ENCODE measurements at regions not wholly inside any gene's neighbourhood (a gene's known extent, or its start where the extent isn't known, plus 50 kb on each side); places are given as distances from the start of the nearest gene placed in this dataset.

DNA sequence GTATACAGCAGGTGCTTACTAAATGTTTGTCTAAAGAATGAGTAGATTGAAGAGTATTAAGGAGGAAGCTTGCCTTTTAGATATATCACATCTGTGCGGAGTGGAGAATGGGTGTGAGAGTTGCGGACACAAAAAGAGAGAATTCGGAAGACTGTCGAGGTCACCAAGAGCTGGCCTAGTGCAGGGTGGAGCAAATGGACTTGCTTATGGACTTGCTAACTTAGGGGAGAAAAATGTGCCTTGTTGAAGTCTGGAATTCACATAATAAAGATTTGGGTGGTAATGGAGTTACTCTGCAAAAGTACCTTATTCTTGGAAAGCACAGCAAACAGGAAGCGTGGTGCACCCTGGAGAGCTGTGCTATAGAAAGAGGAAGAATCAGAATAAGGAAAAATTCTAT lies 361.7 kb downstream of the PRDM2 start:
- H3K9me3 ChIP-seq (replicated peaks; ENCODE audit: control insufficient read depth, low read depth, low read length), result no peaks in the 10 kb centered on the region
- H3K27ac ChIP-seq (ENCODE audit: low read length), result no peak overlapping the region
- H3K36me3 ChIP-seq (ENCODE audit: control insufficient read depth, insufficient read depth, low read length), result no peaks in the 10 kb centered on the region
- no peak overlapping the region for H3K4me3 ChIP-seq (ENCODE audit: low read length)
- no peaks in the 10 kb centered on the region for H3K4me1 ChIP-seq (ENCODE audit: control insufficient read depth, insufficient read depth, low read length)
- 88% methylated on average over 4 of the region's 5 CpGs for WGBS (ENCODE audit: insufficient coverage)
- DNase-seq, result no peak
- no peaks in the 10 kb centered on the region for H3K27me3 ChIP-seq (ENCODE audit: control insufficient read depth, insufficient read depth, low read length)

DNA sequence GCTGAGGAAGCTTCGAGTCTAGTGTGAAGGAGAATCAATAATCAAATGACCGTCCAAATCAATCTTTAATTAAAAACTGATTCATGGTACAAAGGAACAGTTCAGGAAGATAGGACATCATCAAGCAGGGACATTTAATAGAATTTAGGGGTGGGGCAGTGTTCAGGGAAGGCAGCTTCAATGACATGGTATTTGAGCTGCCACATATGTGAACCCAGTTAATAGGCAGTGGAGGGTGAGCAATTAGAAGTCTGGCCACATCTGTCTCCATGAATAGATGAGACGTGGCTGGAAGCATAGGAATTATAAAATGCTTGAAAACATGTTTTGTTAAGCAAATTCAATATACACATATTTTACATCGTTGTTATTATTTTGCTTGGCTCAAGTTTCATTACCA lies 362.7 kb downstream of the PRDM2 start:
- Histone ChIP-seq H3K27ac (ENCODE audit: low read length) (no peak overlapping the region), H3K9me3 (replicated peaks; ENCODE audit: control insufficient read depth, low read depth, low read length) (no peaks in the 10 kb centered on the region), H3K4me3 (ENCODE audit: low read length) (no peak overlapping the region), H3K27me3 (ENCODE audit: control insufficient read depth, insufficient read depth, low read length) (no peaks in the 10 kb centered on the region), H3K4me1 (ENCODE audit: control insufficient read depth, insufficient read depth, low read length) (no peaks in the 10 kb centered on the region), H3K36me3 (ENCODE audit: control insufficient read depth, insufficient read depth, low read length) (no peaks in the 10 kb centered on the region)
- DNase-seq, result no peak
- whole genome bisulfite sequencing (ENCODE audit: insufficient coverage), result no CpG with 5 or more reads among the region's 4 CpGs

DNA sequence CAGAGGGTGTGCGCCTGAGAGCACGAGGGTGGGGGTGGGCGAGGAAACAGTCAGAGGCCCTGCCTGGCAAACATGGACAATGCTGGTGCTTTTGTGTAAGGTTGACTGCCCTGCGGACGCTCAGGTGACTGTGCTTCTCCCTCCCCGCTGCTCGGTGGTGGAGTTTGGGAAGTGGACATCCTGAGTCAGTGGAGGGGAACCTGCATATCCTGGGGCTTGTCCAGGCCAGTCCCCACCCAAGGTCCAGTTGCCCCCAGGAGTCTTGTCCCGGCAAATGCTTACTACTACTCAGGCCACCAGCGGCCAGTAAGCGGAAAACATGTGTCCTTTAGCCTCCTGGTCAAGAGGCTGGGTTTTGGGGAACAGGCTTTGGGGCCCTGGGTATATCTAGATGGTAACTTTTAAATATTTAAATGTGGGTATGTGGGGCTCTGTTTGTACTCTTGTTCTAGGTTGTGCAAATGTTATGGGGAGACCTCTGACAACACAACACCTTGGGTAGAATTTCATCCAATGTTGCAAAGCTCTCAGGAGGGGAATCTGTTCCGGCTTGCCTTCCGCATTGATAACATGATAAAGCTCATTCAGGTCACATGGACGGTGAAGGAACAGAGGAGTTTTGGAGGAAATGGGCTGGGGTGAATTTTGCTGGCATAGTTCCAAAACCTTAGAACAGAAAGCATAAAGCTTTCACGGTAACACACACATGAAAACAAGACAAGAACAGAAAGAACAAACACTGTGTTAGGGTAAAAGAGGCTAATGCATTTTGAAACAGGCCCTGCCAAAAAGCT lies 364.9 kb downstream of the PRDM2 start:
- no peaks in the 10 kb centered on the region for H3K9me3 ChIP-seq (replicated peaks; ENCODE audit: control insufficient read depth, low read depth, low read length)
- H3K4me1 ChIP-seq (ENCODE audit: control insufficient read depth, insufficient read depth, low read length), result no peaks in the 10 kb centered on the region
- no peaks in the 10 kb centered on the region for H3K36me3 ChIP-seq (ENCODE audit: control insufficient read depth, insufficient read depth, low read length)
- H3K27me3 ChIP-seq (ENCODE audit: control insufficient read depth, insufficient read depth, low read length), result no peaks in the 10 kb centered on the region
- no peak overlapping the region for H3K27ac ChIP-seq (ENCODE audit: low read length)
- WGBS (ENCODE audit: insufficient coverage), result 90% methylated on average over 8 of the region's 14 CpGs
- no peak overlapping the region for H3K4me3 ChIP-seq (ENCODE audit: low read length)
- no peak for DNase-seq

DNA sequence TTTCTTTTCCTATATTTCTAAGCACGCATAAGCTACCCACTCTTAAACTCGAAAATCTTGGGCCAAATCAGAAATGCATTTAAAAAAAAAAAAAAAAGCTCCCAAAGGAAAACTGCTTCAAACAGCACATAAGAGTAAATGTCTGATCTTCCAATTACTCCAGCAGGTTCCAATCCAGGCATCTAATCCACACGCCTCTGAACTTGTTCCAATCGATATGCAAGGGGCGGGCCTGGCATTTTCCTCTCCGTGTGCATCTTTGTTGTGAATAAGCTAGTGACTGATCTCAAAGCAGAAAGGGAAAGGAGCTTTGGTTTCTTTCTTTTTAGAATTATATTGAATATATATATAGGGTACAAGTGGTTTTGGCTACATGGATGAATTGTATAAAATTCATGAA lies 365.5 kb downstream of the PRDM2 start:
- DNase-seq, result no peak
- no peaks in the 10 kb centered on the region for H3K4me1 ChIP-seq (ENCODE audit: control insufficient read depth, insufficient read depth, low read length)
- WGBS (ENCODE audit: insufficient coverage), result 55% methylated on average over 2 of the region's 6 CpGs
- H3K4me3 ChIP-seq (ENCODE audit: low read length), result no peak overlapping the region
- no peaks in the 10 kb centered on the region for H3K27me3 ChIP-seq (ENCODE audit: control insufficient read depth, insufficient read depth, low read length)
- no peaks in the 10 kb centered on the region for H3K9me3 ChIP-seq (replicated peaks; ENCODE audit: control insufficient read depth, low read depth, low read length)
- no peak overlapping the region for H3K27ac ChIP-seq (ENCODE audit: low read length)
- H3K36me3 ChIP-seq (ENCODE audit: control insufficient read depth, insufficient read depth, low read length), result no peaks in the 10 kb centered on the region

DNA sequence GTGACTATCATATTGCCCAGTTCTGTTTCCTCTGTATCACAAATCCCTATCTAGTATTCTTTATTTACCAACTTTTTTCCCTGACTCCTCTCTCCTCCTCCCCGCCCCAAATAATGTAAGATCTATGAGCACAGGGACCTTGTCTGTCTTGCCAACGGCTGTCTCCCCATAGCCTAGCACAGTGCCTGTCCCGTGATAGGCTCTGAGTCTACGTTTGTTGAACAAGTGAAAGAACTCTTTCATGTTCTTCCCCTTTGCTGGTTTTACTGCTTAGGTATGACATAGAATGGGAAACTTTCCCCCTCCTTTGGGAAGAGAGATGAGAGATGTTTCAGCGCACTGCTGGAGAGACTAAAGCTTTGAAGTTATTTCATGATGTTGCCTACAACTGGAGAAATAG lies 367.0 kb downstream of the PRDM2 start:
- no peak overlapping the region for H3K27ac ChIP-seq (ENCODE audit: low read length)
- no peaks in the 10 kb centered on the region for H3K36me3 ChIP-seq (ENCODE audit: control insufficient read depth, insufficient read depth, low read length)
- no peak for DNase-seq
- H3K27me3 ChIP-seq (ENCODE audit: control insufficient read depth, insufficient read depth, low read length), result no peaks in the 10 kb centered on the region
- no peak overlapping the region for H3K4me3 ChIP-seq (ENCODE audit: low read length)
- no peaks in the 10 kb centered on the region for H3K9me3 ChIP-seq (replicated peaks; ENCODE audit: control insufficient read depth, low read depth, low read length)
- H3K4me1 ChIP-seq (ENCODE audit: control insufficient read depth, insufficient read depth, low read length), result no peaks in the 10 kb centered on the region
- no CpG with 5 or more reads among the region's 5 CpGs for WGBS (ENCODE audit: insufficient coverage)

DNA sequence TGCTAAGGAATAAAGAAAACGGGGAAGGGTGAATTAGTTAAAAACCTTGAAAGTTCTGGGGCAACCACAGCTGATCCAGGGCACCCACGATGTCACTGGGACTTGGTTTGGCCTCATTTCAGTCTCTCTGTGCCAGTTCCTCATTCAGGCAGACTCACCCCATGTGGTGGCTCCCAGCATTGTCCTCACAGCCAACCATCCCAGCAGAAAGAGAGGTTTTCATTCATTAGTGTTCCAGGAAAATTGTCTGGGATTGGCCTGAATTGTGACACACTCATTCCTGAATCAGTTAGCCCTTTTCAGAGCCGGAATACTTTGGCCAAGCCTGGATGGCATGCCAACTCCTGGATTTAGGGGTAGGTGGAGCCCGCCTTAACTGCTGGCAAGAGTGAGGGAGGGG lies 367.7 kb downstream of the PRDM2 start:
- Histone ChIP-seq H3K27me3 (ENCODE audit: control insufficient read depth, insufficient read depth, low read length) (no peaks in the 10 kb centered on the region), H3K27ac (ENCODE audit: low read length) (no peak overlapping the region), H3K36me3 (ENCODE audit: control insufficient read depth, insufficient read depth, low read length) (no peaks in the 10 kb centered on the region), H3K4me3 (ENCODE audit: low read length) (no peak overlapping the region), H3K4me1 (ENCODE audit: control insufficient read depth, insufficient read depth, low read length) (no peaks in the 10 kb centered on the region), H3K9me3 (replicated peaks; ENCODE audit: control insufficient read depth, low read depth, low read length) (no peaks in the 10 kb centered on the region)
- no peak for DNase-seq
- WGBS (ENCODE audit: insufficient coverage), result 57% methylated on average over 2 of the region's 4 CpGs

DNA sequence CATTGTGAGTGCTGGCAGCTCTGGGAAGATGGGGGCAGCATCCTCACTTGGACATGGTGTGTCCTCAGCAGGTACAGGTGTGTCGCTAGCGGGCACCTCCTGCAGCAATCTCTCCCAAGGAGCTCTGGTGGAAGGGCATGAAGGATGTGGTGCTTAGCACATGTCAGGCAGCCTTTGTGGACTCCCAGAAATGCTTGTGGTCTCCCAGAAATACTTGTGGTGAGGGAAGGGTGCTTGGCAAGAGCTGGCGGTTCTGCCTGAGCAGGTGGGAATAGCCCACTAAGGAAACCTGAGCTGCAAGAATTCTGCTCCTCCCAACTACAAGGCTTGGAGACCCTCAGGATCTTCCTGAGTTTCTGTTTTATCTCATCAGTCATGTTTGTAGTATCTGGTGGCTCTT lies 371.6 kb downstream of the PRDM2 start:
- H3K4me1 ChIP-seq (ENCODE audit: control insufficient read depth, insufficient read depth, low read length), result no peaks in the 10 kb centered on the region
- WGBS (ENCODE audit: insufficient coverage), result 68% methylated on average over 3 of the region's 3 CpGs

DNA sequence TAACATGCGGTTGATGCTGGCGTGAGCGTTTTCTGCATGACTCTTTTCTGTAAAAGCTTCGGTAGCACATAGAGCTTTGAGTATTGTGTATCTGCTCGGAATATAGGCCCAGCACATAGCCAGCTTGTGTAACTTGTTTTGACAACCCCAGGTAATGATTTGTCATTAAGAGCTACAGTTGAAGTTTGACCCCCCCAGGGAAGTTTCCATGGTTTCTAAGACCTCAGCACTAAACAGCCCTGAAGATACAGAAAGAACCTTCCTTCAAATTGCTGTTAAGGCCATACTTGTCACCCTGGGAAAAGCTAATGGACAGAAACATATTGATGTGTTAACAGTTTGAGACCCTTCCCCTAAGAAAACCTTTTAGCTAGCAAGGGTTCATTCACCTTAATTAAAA lies 380.7 kb downstream of the PRDM2 start:
- Histone ChIP-seq H3K9me3 (replicated peaks; ENCODE audit: control insufficient read depth, low read depth, low read length) (no peaks in the 10 kb centered on the region), H3K27ac (ENCODE audit: low read length) (no peak overlapping the region), H3K4me3 (ENCODE audit: low read length) (no peak overlapping the region), H3K36me3 (ENCODE audit: control insufficient read depth, insufficient read depth, low read length) (no peaks in the 10 kb centered on the region), H3K27me3 (ENCODE audit: control insufficient read depth, insufficient read depth, low read length) (no peaks in the 10 kb centered on the region), H3K4me1 (ENCODE audit: control insufficient read depth, insufficient read depth, low read length) (no peaks in the 10 kb centered on the region)
- no peak for DNase-seq
- 94% methylated on average over 4 of the region's 5 CpGs for WGBS (ENCODE audit: insufficient coverage)

More for the DNA sequence above, 371.6 kb downstream of the PRDM2 start:
- no peak overlapping the region for H3K4me3 ChIP-seq (ENCODE audit: low read length)
- no peaks in the 10 kb centered on the region for H3K27me3 ChIP-seq (ENCODE audit: control insufficient read depth, insufficient read depth, low read length)
- DNase-seq, result no peak
- H3K27ac ChIP-seq (ENCODE audit: low read length), result no peak overlapping the region
- H3K9me3 ChIP-seq (replicated peaks; ENCODE audit: control insufficient read depth, low read depth, low read length), result no peaks in the 10 kb centered on the region
- no peaks in the 10 kb centered on the region for H3K36me3 ChIP-seq (ENCODE audit: control insufficient read depth, insufficient read depth, low read length)

DNA sequence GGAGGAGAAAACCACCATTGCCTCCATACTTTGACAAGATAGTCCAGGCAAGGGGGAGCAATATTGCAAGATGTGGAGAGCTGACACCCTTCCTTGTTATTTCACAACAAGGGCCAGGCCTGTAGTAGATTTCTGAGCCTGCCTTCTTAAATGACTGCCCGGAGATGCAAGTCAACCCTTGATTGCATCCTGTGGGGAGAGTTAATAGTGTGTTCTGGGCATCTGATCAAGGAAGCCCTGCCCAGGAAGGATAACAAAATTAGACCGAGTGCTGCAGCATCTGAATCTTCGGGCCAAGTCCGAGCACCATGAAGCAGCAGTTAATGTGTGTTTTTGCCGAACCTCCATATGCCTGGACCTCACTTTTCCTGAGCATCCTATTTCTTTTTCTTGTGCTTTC lies 382.3 kb downstream of the PRDM2 start:
- H3K27ac ChIP-seq (ENCODE audit: low read length), result no peak overlapping the region

DNA sequence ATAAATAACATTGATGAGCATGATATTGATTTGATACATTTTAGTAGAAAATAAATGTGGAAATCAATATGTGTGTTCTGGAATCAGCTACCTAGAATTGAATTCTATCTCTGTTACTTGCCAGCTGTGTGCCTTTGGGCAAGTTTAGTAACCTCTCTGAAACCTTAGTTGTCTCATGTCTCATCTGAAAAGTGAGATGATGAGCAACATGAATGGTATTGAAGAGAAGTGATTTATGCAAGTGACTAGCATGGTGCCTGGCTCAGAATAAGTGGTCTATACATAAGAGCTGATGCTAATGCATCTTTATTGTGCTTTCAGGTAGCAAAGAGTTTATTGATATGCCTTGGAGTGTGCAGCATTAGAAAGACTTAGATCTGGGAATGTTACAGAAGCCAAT lies 383.3 kb downstream of the PRDM2 start:
- Histone ChIP-seq H3K9me3 (replicated peaks; ENCODE audit: control insufficient read depth, low read depth, low read length) (no peaks in the 10 kb centered on the region), H3K27me3 (ENCODE audit: control insufficient read depth, insufficient read depth, low read length) (no peaks in the 10 kb centered on the region), H3K4me1 (ENCODE audit: control insufficient read depth, insufficient read depth, low read length) (no peaks in the 10 kb centered on the region), H3K36me3 (ENCODE audit: control insufficient read depth, insufficient read depth, low read length) (no peaks in the 10 kb centered on the region), H3K27ac (ENCODE audit: low read length) (no peak overlapping the region), H3K4me3 (ENCODE audit: low read length) (no peak overlapping the region)
- no peak for DNase-seq

More for the DNA sequence above, 382.3 kb downstream of the PRDM2 start:
- H3K27me3 ChIP-seq (ENCODE audit: control insufficient read depth, insufficient read depth, low read length), result no peaks in the 10 kb centered on the region
- no peaks in the 10 kb centered on the region for H3K9me3 ChIP-seq (replicated peaks; ENCODE audit: control insufficient read depth, low read depth, low read length)
- no peaks in the 10 kb centered on the region for H3K4me1 ChIP-seq (ENCODE audit: control insufficient read depth, insufficient read depth, low read length)
- no peak for DNase-seq
- WGBS (ENCODE audit: insufficient coverage), result 52% methylated on average over 5 of the region's 5 CpGs
- no peaks in the 10 kb centered on the region for H3K36me3 ChIP-seq (ENCODE audit: control insufficient read depth, insufficient read depth, low read length)
- H3K4me3 ChIP-seq (ENCODE audit: low read length), result no peak overlapping the region

DNA sequence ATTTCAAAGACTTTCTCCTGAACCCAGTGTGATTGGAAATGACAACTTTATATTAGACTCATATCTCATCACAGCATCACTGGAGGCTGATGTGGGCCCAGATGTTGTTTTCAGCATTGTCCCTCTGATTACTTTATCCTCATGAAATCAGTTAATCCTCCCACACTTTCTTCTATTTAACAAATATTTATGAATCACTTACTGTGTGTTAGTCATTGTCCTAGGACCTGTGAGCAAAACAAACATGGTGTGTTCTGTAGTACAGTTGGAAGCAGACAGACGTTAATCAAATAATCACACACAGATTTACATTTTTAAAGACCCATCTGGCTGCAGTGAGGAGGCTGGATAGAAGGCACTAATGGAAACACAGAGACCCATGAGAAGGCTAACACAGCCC lies 383.7 kb downstream of the PRDM2 start:
- Histone ChIP-seq H3K36me3 (ENCODE audit: control insufficient read depth, insufficient read depth, low read length) (no peaks in the 10 kb centered on the region), H3K27ac (ENCODE audit: low read length) (no peak overlapping the region), H3K9me3 (replicated peaks; ENCODE audit: control insufficient read depth, low read depth, low read length) (no peaks in the 10 kb centered on the region), H3K4me3 (ENCODE audit: low read length) (no peak overlapping the region), H3K4me1 (ENCODE audit: control insufficient read depth, insufficient read depth, low read length) (no peaks in the 10 kb centered on the region), H3K27me3 (ENCODE audit: control insufficient read depth, insufficient read depth, low read length) (no peaks in the 10 kb centered on the region)
- no peak for DNase-seq
- WGBS (ENCODE audit: insufficient coverage), result no CpG with 5 or more reads among the region's 1 CpG

All from muscle of leg (tissue), 3 donors.